ENCODE measurements at regions not wholly inside any gene's neighbourhood (a gene's known extent, or its start where the extent isn't known, plus 50 kb on each side); places are given as distances from the start of the nearest gene placed in this dataset.
A peak's percentile ranks its signal among the peaks of the same experiment; 100 is the strongest.

GRCh38 chr7:42987648-42988214 is 55.6 kb downstream of the MRPL32 start:
- in situ Hi-C loops (cut with MboI; ENCODE audit: low pct_unique_long_range_greater_than_20kb in 2 of 9, low sequenced_read_pairs in 9 of 9, unreplicated experiment in 9 of 9) = no loop called here
- Histone ChIP-seq H3K4me3 (no peak overlapping the region), H3K27ac (no peak overlapping the region), H3K4me1 (replicated peaks in 1 of 2) (peaks cover 7 to 8% of the 10 kb centered on the region in 2 donors)
- ATAC-seq (replicated peaks in 6 of 8) = no peak
- WGBS, 10 experiments = 42 to 100% (median 73%) methylated on average over 1 to 3 of the region's 3 CpGs; no CpG with 5 or more reads in 1 of the 10 experiments

GRCh38 chr7:42991024-42991423 is 58.8 kb downstream of the MRPL32 start:
- no peak for ATAC-seq (replicated peaks in 6 of 8)
- WGBS, 10 experiments = 0 to 86% (median 67%) methylated on average over 1 of the region's 1 CpG; no CpG with 5 or more reads in 1 of the 10 experiments
- in situ Hi-C loops (cut with MboI; ENCODE audit: low pct_unique_long_range_greater_than_20kb in 2 of 9, low sequenced_read_pairs in 9 of 9, unreplicated experiment in 9 of 9) = no loop called here

GRCh38 chr7:42991913-42992591 is 59.9 kb downstream of the MRPL32 start:
- ATAC-seq (replicated peaks in 6 of 8) = peak in 5 of 8 experiments; percentile 31 to 76 (median 48)
- Histone ChIP-seq H3K4me3 (no peak overlapping the region), H3K27ac (no peak overlapping the region), H3K4me1 (replicated peaks in 1 of 2) (peaks cover 7 to 8% of the 10 kb centered on the region in 2 donors)
- in situ Hi-C loops (cut with MboI; ENCODE audit: low pct_unique_long_range_greater_than_20kb in 2 of 9, low sequenced_read_pairs in 9 of 9, unreplicated experiment in 9 of 9) = no loop called here
- 44 to 84% (median 63%) methylated on average over 2 to 8 of the region's 13 CpGs; no CpG with 5 or more reads in 1 of the 10 experiments for WGBS, 10 experiments

More at GRCh38 chr7:42991024-42991423, 58.8 kb downstream of the MRPL32 start:
- H3K4me3 ChIP-seq = no peak overlapping the region
- H3K4me1 ChIP-seq (replicated peaks in 1 of 2) = peaks cover 7 to 8% of the 10 kb centered on the region in 2 donors
- no peak overlapping the region for H3K27ac ChIP-seq

- no peak overlapping the region for H3K27ac ChIP-seq
- H3K4me1 ChIP-seq (replicated peaks in 1 of 2) = peaks cover 7 to 8% of the 10 kb centered on the region in 2 donors
- in situ Hi-C loops (cut with MboI; ENCODE audit: low pct_unique_long_range_greater_than_20kb in 2 of 9, low sequenced_read_pairs in 9 of 9, unreplicated experiment in 9 of 9) = no loop called here
- WGBS, 10 experiments = 46 to 92% (median 68%) methylated on average over 4 to 9 of the region's 9 CpGs
- no peak overlapping the region for H3K4me3 ChIP-seq
- no peak for ATAC-seq (replicated peaks in 6 of 8)
These were observed 60.9 kb downstream of the MRPL32 start for GRCh38 chr7:42993038-42993437.

GRCh38 chr7:42994096-42994495 is 61.9 kb downstream of the MRPL32 start:
- no peak for ATAC-seq (replicated peaks in 6 of 8)
- Histone ChIP-seq H3K4me3 (no peak overlapping the region), H3K27ac (no peak overlapping the region), H3K4me1 (replicated peaks in 1 of 2) (peaks cover 7 to 8% of the 10 kb centered on the region in 2 donors)
- 65 to 100% (median 95%) methylated on average over 1 to 2 of the region's 2 CpGs for WGBS, 10 experiments
- in situ Hi-C loops (cut with MboI; ENCODE audit: low pct_unique_long_range_greater_than_20kb in 2 of 9, low sequenced_read_pairs in 9 of 9, unreplicated experiment in 9 of 9) = no loop called here

- in situ Hi-C loops (cut with MboI; ENCODE audit: low pct_unique_long_range_greater_than_20kb in 2 of 9, low sequenced_read_pairs in 9 of 9, unreplicated experiment in 9 of 9) = no loop called here
- 0 to 100% (median 92%) methylated on average over 1 to 3 of the region's 3 CpGs for WGBS, 10 experiments
- Histone ChIP-seq H3K4me1 (replicated peaks in 1 of 2) (no peaks in the 10 kb centered on the region), H3K4me3 (no peak overlapping the region), H3K27ac (no peak overlapping the region)
- ATAC-seq (replicated peaks in 6 of 8) = no peak
These were observed 65.4 kb downstream of the MRPL32 start for GRCh38 chr7:42997611-42998010.

GRCh38 chr7:43004082-43004481 is 71.9 kb downstream of the MRPL32 start:
- in situ Hi-C loops (cut with MboI; ENCODE audit: low pct_unique_long_range_greater_than_20kb in 2 of 9, low sequenced_read_pairs in 9 of 9, unreplicated experiment in 9 of 9) = no loop called here
- Histone ChIP-seq H3K27ac (no peak overlapping the region), H3K4me1 (replicated peaks in 1 of 2) (peaks cover 0 to 2% of the 10 kb centered on the region in 2 donors), H3K4me3 (no peak overlapping the region)
- ATAC-seq (replicated peaks in 6 of 8) = no peak

- Histone ChIP-seq H3K4me3 (no peak overlapping the region), H3K4me1 (replicated peaks in 1 of 2) (peaks cover 0 to 20% of the 10 kb centered on the region in 2 donors), H3K27ac (no peak overlapping the region)
- in situ Hi-C loops (cut with MboI; ENCODE audit: low pct_unique_long_range_greater_than_20kb in 2 of 9, low sequenced_read_pairs in 9 of 9, unreplicated experiment in 9 of 9) = no loop called here
- 40 to 100% (median 70%) methylated on average over 1 to 2 of the region's 2 CpGs for WGBS, 10 experiments
- no peak for ATAC-seq (replicated peaks in 6 of 8)
These were observed 73.8 kb downstream of the MRPL32 start for GRCh38 chr7:43006008-43006407.

GRCh38 chr7:43010061-43010460 is 77.9 kb downstream of the MRPL32 start:
- H3K4me3 ChIP-seq = no peak overlapping the region
- ATAC-seq (replicated peaks in 6 of 8) = no peak
- peak overlapping the region in 1 of 2 donors; percentile 14 for H3K27ac ChIP-seq
- peaks cover 15 to 44% of the 10 kb centered on the region in 2 donors for H3K4me1 ChIP-seq (replicated peaks in 1 of 2)
- in situ Hi-C loops (cut with MboI; ENCODE audit: low pct_unique_long_range_greater_than_20kb in 2 of 9, low sequenced_read_pairs in 9 of 9, unreplicated experiment in 9 of 9) = no loop called here
- WGBS, 10 experiments = 0 to 100% (median 83%) methylated on average over 1 of the region's 1 CpG; no CpG with 5 or more reads in 3 of the 10 experiments

GRCh38 chr7:43011879-43012278 is 79.7 kb downstream of the MRPL32 start:
- H3K4me1 ChIP-seq (replicated peaks in 1 of 2) = peaks cover 15 to 47% of the 10 kb centered on the region in 2 donors
- no peak for ATAC-seq (replicated peaks in 6 of 8)
- 17 to 100% (median 66%) methylated on average over 2 of the region's 2 CpGs; no CpG with 5 or more reads in 2 of the 10 experiments for WGBS, 10 experiments
- in situ Hi-C loops (cut with MboI; ENCODE audit: low pct_unique_long_range_greater_than_20kb in 2 of 9, low sequenced_read_pairs in 9 of 9, unreplicated experiment in 9 of 9) = no loop called here
- no peak overlapping the region for H3K4me3 ChIP-seq
- H3K27ac ChIP-seq = no peak overlapping the region

- peak in 5 of 8 experiments; percentile 91 to 96 (median 94) for ATAC-seq (replicated peaks in 6 of 8)
- H3K27ac ChIP-seq = no peak overlapping the region
- in situ Hi-C loops (cut with MboI; ENCODE audit: low pct_unique_long_range_greater_than_20kb in 2 of 9, low sequenced_read_pairs in 9 of 9, unreplicated experiment in 9 of 9) = no loop called here
- WGBS, 10 experiments = 20 to 100% (median 50%) methylated on average over 1 to 4 of the region's 4 CpGs; no CpG with 5 or more reads in 2 of the 10 experiments
- peaks cover 15 to 41% of the 10 kb centered on the region in 2 donors for H3K4me1 ChIP-seq (replicated peaks in 1 of 2)
- H3K4me3 ChIP-seq = no peak overlapping the region
These were observed 82.2 kb downstream of the MRPL32 start for GRCh38 chr7:43014406-43014805.

- in situ Hi-C loops (cut with MboI; ENCODE audit: low pct_unique_long_range_greater_than_20kb in 2 of 9, low sequenced_read_pairs in 9 of 9, unreplicated experiment in 9 of 9) = no loop called here
- Histone ChIP-seq H3K4me3 (no peak overlapping the region), H3K27ac (no peak overlapping the region), H3K4me1 (replicated peaks in 1 of 2) (peaks cover 15 to 33% of the 10 kb centered on the region in 2 donors)
- WGBS, 10 experiments = 57 to 100% (median 91%) methylated on average over 2 to 4 of the region's 4 CpGs; no CpG with 5 or more reads in 1 of the 10 experiments
- no peak for ATAC-seq (replicated peaks in 6 of 8)
These were observed 83.1 kb downstream of the MRPL32 start for GRCh38 chr7:43015301-43015700.

GRCh38 chr7:43018446-43018845 is 86.3 kb downstream of the MRPL32 start:
- in situ Hi-C loops (cut with MboI; ENCODE audit: low pct_unique_long_range_greater_than_20kb in 2 of 9, low sequenced_read_pairs in 9 of 9, unreplicated experiment in 9 of 9) = no loop called here
- Histone ChIP-seq H3K27ac (no peak overlapping the region), H3K4me1 (replicated peaks in 1 of 2) (peaks cover 14 to 17% of the 10 kb centered on the region in 2 donors), H3K4me3 (no peak overlapping the region)
- ATAC-seq (replicated peaks in 6 of 8) = no peak
- 0 to 100% (median 67%) methylated on average over 1 to 4 of the region's 4 CpGs; no CpG with 5 or more reads in 4 of the 10 experiments for WGBS, 10 experiments
